WTC11 (cell line): ENCODE measurements at regions not wholly inside any gene's neighbourhood (a gene's known extent, or its start where the extent isn't known, plus 50 kb on each side); places are given as distances from the start of the nearest gene placed in this dataset.

Source experiments
- CTCF ChIP-seq: fragments of 200-600 bp; IDR thresholded peaks from 2 replicates; pipeline ENCODE4 v1.8.0; 2022; ENCODE audit warnings: antibody characterized with exemption
- HMGXB4 ChIP-seq: sonication (generic); formaldehyde crosslinking; IDR thresholded peaks from 2 replicates; pipeline ENCODE4 v1.8.1; 2023; ENCODE audit warnings: mild to moderate bottlenecking, moderate library complexity, missing genetic modification reagents
- PRDM15 ChIP-seq: sonication (generic); formaldehyde crosslinking; IDR thresholded peaks from 2 replicates; pipeline ENCODE4 v1.8.0; 2022; ENCODE audit warnings: missing genetic modification reagents

- TF ChIP-seq HMGXB4 (no peak), PRDM15 (no peak), CTCF (no peak)
Observed at GRCh38 chr1:58333511-58333910, 213.0 kb downstream of the OMA1 start.
